ENCODE measurements at regions not wholly inside any gene's neighbourhood (a gene's known extent, or its start where the extent isn't known, plus 50 kb on each side); places are given as distances from the start of the nearest gene placed in this dataset.
"Not testable (repeated sequence)": the region's sequence is repeated elsewhere in the genome, so short reads cannot be mapped to it uniquely, and the experiment has no call there.

GRCh38 chr21:28174701-28175100 is 818.0 kb downstream of the LTN1 start:
- DNase-seq (ENCODE audit: low spot score): no peak

GRCh38 chr21:28174006-28174405 is 818.7 kb downstream of the LTN1 start:
- no peak for DNase-seq (ENCODE audit: low spot score)

DNA sequence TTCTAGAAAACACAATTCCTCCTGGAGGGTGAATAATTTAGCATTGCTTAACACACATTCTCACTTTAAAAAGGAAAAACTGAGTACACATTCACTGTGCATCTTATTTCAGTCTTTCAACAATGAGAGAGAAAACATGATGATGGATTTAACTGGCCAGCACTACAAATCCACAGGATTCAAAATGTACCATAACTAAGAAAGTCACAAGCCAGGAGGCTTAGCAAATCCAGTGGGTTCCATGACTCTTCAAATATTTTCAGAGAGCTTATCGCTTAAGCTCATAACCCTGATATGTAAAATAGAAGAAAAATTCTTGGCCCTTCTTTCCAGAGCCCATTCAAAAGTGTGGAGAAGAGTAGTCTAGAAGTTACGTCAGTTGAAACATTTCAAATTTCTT is 820.3 kb downstream of the LTN1 start:
- no peak for DNase-seq (ENCODE audit: low spot score)

- DNase-seq (ENCODE audit: low spot score): no peak
Observed at GRCh38 chr21:28167366-28167765, 825.3 kb downstream of the LTN1 start.

DNA sequence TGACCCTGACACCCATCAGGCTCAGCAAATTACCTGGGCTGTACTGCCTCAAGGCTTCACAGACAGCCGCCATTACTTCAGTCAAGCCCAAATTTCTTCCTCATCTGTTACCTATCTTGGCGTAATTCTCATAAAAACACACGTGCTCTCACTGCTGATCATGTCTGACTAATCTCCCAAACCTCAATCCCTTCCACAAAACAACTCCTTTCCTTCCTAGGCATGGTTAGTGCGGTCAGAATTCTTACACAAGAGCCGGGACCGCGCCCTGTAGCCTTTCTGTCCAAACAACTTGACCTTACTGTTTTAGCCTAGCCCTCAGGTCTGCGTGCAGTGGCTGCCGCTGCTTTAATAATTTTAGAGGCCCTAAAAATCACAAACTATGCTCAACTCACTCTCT is 828.2 kb downstream of the LTN1 start:
- DNase-seq (ENCODE audit: low spot score): not testable (repeated sequence)

DNA sequence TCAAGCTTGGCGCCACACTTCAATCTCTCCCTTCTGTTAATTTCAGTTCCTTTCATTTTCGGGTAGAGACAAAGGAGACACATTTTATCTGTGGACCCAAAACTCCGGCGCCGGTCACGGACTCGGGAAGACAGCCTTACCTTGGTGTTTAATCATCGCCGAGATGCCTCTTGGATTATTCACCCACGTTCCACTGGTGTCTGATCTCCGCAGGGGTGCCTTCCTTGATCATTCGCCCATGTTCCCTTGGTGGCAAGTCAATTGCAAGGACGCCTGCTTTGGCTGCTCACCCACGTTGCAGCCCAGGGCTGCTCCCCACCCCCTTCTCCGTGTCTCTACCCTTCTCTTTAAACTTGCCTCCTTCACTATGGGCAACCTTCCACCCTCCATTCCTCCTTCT is 830.6 kb downstream of the LTN1 start:
- not testable (repeated sequence) for DNase-seq (ENCODE audit: low spot score)

DNA sequence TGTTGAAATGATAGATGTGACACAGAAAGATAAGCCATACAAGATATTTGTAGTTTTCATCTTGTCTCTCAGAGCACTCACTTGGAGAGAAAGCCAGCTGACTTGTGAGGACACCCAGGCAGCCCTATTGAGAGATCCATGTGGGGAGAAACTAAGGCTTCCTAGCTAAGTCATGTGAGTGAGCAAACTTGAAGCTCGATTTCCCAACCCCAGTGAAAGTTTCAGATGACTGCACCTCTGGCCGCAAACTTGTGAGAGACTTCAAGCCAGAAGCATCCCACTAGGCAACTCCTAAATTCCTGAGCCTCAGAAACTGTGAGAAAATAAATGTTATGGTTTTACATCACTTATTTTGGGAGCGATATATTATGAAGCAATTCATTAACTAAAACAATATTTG is 832.3 kb downstream of the LTN1 start:
- no peak for DNase-seq (ENCODE audit: low spot score)

DNA sequence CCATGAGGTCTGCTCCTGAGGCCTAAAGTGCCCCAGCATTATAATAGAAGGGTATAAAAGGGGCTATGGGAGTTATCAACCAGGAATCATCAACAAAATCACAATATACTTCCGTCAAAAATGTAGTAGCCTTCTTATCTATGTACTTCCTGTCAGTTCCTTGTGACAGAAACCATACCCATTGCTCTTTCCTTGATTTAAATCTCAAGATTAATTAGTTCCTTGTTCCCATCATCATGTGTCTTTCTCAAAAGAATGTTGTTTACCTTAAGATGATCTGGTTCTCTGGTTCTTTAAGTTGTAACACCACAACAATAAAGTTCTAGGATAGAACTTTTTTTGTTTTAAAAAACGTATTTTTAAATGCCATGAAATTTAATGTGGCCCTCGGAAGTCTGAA is 833.3 kb downstream of the LTN1 start:
- DNase-seq (ENCODE audit: low spot score): no peak

DNA sequence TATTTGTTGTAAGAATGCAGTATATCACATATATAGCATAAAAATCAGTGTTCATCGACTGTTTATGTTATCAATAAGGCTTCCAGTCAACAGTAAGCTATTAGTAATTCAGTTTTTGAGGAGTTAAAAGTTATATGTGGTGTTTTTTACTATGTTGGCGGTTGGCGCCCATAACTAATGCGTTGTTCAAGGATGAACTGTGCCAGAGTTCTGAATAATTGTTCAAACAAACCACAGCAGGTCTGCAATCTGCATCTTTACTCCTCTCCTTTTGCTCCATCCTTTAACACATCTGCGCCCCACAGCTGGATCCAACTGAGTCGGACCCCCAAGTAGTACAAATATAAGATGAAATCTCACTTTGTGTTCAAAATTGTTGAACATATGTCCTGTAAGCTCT is 836.1 kb downstream of the LTN1 start:
- DNase-seq (ENCODE audit: low spot score): no peak

DNA sequence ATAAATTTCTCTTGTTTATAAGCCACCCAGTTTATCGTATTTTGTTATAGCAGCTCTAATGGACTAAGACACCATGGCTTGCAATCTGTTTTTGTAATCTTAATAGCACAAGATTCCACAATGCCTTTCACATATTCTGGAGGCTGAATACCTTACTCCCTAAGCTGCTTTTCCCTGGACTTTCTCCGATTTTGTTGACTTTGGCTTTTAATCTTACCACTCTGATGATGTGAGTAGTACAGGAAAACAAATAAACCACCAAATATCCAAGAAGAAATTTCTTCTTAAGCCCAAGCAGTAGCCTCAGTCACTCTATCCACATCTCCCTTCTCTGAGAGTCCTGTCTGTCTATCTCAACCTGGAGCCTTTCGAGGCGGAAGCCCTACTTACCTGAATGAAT is 838.6 kb downstream of the LTN1 start:
- DNase-seq (ENCODE audit: low spot score): no peak

DNA sequence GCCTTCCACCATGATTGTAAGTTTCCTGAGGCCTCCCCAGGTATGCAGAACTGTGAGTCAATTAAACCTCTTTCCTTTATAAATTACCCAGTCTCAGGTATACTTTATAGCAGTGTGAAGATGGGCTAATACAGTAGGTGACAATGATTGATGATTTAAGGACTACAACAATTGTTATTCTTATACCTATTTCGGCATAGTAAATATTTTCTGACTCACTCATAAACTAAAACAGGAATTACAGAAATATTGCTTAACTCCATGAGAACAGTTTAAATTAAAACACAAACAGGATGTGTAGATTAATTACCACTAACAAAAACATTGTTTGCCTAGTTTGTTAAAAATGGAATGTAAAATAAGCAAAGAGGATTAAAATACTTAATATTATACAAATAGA is 839.9 kb downstream of the LTN1 start:
- DNase-seq (ENCODE audit: low spot score): no peak

DNA sequence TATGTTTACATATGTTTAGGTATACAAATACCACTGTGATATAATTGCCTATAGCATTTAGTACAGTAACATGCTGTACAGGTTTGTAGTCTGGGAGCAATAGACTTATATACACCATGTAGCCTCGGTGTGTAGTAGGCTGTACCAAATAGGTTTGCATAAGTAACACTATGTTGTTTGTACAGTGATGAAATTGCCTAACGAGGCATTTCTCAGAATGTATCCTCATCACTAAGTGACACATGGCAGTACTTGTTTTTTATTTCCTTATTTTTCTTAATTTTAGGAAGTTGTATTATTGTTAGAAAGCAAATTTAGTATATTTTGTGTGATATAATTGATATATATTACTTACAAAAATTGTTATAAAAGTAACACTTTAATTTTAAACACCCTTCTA is 840.9 kb downstream of the LTN1 start:
- DNase-seq (ENCODE audit: low spot score): no peak

DNA sequence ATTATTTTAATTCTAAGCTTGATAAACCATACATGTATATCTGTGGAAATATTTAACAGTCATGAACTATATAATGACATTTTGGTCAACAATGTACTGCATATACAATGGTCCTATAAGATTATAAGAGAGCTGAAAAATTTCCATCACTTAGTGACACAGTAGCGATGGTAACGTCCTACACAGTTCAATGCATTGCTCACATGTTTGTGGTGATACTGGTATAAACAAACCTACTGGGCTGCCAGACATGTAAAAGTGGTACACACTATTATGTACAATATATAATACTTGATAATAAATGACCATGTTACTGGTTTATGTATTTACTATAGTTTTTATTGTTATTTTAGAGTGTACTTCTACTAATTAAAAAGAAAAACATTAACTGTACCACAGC is 841.9 kb downstream of the LTN1 start:
- no peak for DNase-seq (ENCODE audit: low spot score)

- DNase-seq (ENCODE audit: low spot score): no peak
Observed at GRCh38 chr21:28148400-28149064, 844.1 kb downstream of the LTN1 start.

DNA sequence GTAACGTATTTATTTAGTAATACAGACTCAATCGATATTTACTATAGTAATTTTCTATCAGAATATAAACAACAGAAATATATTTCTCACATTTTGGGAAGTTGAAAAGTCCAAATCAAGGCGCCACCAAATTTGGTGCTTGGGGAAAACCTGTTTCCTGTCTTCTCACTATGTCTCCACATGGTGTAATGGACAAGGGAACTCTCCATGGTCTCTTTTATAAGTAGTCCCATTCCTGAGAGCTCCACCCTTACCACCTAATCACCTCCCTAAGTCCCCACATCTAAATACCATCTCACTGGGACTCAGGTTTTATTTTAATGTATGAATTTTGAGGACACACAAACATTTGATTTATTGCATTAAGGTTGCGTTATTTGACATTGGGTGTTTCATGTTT is 848.0 kb downstream of the LTN1 start:
- DNase-seq (ENCODE audit: low spot score): no peak

DNA sequence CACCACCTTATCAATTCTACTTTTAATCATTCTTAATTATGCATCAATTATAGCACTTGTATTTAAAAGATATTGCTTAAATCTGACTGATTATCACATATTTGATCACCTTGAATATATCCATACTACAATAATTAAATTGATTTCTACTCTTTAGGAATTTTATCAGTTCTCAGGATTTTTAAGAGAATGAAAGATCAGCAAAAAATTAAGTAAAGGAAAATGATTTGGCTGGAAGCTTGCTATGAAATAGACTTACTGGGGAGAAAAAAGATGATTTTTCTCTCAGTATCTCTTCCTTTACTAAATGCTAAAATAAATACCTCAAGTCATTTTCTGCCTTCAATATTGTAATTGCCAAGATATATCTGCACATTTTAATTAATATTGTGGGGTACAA is 848.6 kb downstream of the LTN1 start:
- no peak for DNase-seq (ENCODE audit: low spot score)

- DNase-seq (ENCODE audit: low spot score): no peak
Observed at GRCh38 chr21:28142697-28143096, 850.0 kb downstream of the LTN1 start.

GRCh38 chr21:28138272-28138671 is 854.4 kb downstream of the LTN1 start:
- no peak for DNase-seq (ENCODE audit: low spot score)

- DNase-seq (ENCODE audit: low spot score): no peak
Observed at GRCh38 chr21:28136656-28137255, 855.9 kb downstream of the LTN1 start.

- no peak for DNase-seq (ENCODE audit: low spot score)
Observed at GRCh38 chr21:28135646-28136045, 857.0 kb downstream of the LTN1 start.

DNA sequence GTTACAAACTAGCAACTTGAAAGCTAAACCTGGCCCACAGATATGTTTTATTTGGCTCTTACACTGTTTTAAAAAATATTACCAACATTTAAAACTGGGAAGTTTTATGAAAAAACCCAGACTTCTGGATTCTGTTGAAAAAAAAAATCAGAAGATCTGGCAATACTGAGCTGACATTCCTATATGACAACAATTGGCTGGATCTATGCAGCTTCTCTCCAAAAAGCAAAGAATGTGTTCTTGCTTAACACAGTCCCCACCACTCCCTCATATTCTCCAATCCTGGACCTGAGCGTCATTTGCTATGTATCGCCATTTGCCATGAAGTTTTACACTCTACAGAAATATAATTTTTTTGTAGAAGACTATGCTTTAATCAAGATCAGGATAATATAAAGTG is 859.6 kb downstream of the LTN1 start:
- DNase-seq (ENCODE audit: low spot score): no peak

GRCh38 chr21:28132713-28133112 is 860.0 kb downstream of the LTN1 start:
- no peak for DNase-seq (ENCODE audit: low spot score)

- DNase-seq (ENCODE audit: low spot score): no peak
Observed at GRCh38 chr21:28127175-28127785, 865.4 kb downstream of the LTN1 start.

Measured in COLO829 (cell line).